ENCODE measurements at regions not wholly inside any gene's neighbourhood (a gene's known extent, or its start where the extent isn't known, plus 50 kb on each side); places are given as distances from the start of the nearest gene placed in this dataset.
A peak's percentile ranks its signal among the peaks of the same experiment; 100 is the strongest.
"Not testable (repeated sequence)": the region's sequence is repeated elsewhere in the genome, so short reads cannot be mapped to it uniquely, and the experiment has no call there.

GRCh38 chr12:11540156-11540555 is 109.3 kb upstream of the ETV6 start:
- no peak for FAIRE-seq

- FAIRE-seq = no peak
Observed at GRCh38 chr12:11540615-11541310, 108.7 kb upstream of the ETV6 start.

GRCh38 chr12:11542599-11542998 is 106.9 kb upstream of the ETV6 start:
- no peak for FAIRE-seq

DNA sequence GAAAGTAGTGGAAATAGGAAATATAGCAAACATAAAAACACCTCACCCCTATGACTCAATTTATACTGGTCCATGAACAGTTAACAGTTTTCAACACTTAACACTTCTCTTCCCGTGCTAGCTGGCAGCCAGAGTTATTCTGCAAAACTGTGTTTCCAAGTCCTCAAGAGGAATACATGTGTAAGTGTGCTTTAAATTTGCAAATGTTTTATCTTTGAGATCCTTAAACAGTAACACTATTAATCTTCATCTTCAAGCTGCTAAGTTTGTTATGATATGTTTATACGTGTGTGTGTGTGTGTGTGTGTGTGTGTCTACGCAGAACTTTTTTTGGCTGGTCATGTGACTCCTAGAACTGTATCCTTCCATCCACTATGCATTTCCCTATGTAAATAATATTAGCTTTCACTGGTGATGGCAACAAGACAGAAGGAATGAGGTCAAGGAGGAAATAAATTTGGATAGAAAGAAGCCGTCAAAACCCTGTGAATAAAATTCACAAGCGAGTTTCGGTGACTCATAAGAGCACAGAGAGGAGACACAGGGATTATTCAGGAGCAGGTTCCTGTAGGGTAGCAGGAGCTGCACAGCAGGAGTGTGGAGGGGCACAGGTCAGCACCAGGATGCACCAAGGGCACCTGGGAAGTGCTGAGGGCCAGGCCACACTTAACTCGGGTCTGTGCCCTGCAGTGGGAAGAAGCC is 105.9 kb upstream of the ETV6 start:
- FAIRE-seq = no peak

DNA sequence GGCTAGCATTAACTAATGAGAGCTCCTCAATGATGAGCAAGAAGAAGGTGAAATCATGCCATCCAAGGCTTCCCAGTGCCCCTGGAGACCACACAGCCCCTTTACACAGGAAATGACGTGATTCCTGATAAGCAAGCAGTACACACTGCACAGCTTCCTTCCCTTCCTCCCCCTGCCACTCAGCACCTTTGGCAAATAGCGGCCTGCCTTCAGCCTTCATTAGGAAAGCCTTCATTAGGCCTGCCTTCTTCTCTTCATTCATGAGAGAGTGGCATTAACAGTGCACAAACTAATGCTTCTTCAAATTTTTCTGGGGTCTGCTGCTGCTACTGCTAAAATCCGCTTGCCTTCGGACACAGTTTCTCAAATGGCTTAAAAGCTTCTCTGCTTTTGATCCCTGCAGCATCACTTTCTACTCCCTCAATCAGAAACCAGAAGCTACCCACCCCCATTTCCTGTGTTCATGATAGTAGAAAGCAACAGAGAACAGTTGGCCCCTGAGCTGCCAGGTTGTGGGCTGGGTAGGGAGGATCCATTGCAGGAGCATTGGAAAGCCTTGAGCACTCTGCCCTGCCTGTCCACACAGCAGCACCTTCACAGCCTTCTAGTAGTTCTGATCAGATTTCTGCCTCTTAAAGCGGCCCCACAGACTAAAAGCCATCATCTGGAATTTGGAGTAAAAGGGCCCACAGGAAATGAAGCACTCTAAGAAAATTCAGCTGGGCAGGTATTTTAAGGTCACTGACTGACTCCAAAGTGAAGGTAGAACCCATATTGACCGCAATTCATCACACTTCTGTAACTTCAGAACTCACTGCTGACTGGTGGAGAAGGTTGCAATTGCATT is 103.8 kb upstream of the ETV6 start:
- no peak for FAIRE-seq

GRCh38 chr12:11546582-11547270 is 102.7 kb upstream of the ETV6 start:
- not testable (repeated sequence) for FAIRE-seq

DNA sequence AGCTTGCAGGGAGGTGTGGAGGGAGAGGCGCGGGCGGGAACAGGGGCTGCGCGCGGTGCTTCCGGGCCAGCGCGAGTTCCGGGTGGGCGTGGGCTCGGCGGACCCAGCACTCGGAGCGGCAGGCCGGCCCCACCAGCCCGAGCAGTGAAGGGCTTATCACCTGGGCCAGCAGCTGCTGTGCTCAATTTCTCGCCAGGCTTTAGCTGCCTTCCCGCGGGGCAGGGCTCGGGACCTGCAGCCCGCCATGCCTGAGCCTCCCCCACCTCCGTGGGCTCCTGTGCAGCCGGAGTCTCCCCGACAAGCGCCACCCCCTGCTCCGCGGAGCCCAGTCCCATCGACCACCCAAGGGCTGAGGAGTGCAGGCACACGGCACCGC is 102.2 kb upstream of the ETV6 start:
- not testable (repeated sequence) for FAIRE-seq

- FAIRE-seq = no peak
Observed at GRCh38 chr12:11549119-11549518, 100.4 kb upstream of the ETV6 start.

- peak; percentile 75 for FAIRE-seq
Observed at GRCh38 chr12:11553871-11554533, 95.5 kb upstream of the ETV6 start.

GRCh38 chr12:11555195-11555594 is 94.3 kb upstream of the ETV6 start:
- no peak for FAIRE-seq

DNA sequence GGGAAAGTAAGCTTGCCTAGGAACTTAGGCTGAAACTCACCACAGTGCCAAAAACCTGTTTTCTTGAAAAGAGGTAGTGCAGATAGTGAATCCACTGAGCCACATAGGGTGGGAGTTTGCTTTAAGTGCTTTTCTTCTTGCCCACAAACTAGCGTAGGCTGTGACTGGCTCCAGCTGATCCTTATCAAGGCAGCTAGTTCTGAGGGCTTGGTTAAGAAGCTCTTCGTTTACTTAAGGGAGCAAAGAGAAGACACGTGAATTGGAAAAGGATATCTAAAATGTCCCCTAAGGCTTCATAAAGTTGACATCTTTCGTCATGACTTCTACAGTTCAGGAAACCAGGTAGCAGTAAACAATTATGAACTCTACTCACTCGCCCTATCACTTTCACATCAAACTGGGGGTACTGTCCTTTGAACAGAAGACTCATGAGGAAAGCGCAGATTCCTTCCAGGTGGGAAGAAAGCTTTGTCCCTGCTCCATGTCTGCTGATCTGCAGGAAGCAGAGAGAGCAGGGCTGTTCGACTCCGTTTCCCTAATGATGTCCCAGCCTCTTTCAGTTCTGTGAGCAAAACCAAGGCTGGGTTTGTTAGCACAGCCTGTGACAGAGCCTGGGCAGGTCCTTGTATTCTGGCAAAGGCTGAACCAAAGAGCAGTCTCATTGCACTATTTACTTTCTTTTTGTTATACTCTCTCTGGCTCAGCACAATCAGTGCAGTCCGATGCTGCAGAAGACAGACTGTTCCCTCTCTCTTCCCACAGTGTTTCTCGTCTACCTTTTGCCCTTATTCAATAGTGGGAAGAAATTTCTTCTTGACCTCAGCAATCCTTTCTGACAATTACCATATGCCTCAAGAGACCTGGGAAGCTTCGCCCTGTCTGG is 93.5 kb upstream of the ETV6 start:
- no peak for FAIRE-seq

DNA sequence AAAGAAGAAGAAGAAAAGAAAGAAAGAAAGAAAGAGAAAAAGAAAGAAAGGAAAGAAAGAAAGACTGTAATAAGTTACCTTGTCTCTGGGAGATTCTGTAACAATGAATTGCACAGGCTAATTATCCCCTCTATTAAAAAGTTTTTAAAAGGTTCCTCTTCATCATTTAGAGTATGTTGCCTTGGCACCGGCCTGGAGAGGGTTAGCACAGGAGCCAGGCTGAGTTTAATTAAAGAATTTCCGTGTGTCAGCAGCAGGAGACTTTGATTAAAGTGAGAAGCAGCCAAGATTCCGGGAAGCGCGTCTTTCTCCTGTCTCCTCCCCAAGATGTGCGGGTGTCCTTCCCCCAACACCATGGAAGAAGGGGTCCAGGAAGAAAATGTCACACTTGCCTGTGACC is 92.8 kb upstream of the ETV6 start:
- FAIRE-seq = no peak

GRCh38 chr12:11559626-11560340 is 89.7 kb upstream of the ETV6 start:
- no peak for FAIRE-seq

DNA sequence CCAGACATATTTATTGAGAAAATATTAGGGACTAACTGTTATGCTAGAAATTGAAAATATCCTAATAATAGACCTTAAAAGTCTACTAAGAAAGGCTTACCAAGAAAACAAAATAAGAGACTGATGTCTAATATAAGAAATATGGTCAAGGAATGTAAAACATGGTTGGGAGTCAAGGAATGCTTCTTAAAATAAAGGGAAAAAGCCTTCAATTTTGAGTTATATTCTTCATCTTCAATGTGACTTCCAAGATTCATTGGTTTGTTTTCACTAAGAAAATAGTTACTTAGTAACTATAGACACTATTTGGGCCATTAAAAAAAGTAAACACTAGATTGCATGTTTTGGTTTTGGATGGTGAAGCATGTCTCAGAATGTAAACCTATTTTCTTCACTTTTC is 88.1 kb upstream of the ETV6 start:
- no peak for FAIRE-seq

DNA sequence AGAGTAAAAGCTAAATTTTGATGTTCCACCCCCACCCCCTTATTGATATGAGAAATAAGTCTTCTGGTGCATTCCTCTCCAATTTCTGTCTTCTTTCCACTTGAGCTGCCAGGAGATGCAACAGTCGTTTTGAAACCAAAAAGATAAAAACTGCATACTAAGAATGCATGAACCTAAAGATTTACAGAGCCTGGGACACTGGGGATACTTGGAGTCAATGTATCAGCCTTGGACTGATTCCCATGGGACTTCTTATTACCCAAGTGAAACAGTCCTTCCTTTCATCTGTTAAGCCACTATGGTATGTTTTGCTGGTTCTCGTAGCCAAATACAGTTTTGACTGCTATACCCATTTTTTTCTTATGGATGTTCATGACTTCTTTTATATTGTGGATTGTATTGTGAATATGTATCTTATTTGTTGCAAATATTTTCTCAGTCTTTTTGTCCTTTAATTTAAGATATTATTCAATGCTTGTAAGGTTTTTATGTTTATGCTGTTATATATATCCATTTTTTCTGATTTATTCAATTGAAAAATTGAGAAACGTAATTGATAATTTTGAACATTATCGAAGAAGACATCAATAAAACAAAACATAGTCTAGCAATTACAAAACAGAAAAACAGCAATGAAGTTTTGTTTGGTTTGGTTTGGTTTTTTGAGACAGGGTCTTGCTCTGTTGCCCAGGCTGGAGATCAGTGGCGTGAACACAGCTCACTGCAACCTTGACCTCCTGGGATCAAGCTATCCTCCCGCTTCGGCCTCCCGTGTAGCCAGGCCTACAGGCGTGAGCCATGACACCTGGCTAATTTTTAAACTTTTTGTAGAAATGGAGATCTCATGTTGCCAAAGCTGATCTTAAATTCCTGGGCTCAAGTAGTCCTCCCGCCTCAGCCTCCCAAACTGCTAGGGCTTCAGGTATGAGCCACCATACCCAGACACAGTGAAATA is 85.4 kb upstream of the ETV6 start:
- FAIRE-seq = peak; percentile 47

GRCh38 chr12:11564984-11565651 is 84.4 kb upstream of the ETV6 start:
- FAIRE-seq = no peak

DNA sequence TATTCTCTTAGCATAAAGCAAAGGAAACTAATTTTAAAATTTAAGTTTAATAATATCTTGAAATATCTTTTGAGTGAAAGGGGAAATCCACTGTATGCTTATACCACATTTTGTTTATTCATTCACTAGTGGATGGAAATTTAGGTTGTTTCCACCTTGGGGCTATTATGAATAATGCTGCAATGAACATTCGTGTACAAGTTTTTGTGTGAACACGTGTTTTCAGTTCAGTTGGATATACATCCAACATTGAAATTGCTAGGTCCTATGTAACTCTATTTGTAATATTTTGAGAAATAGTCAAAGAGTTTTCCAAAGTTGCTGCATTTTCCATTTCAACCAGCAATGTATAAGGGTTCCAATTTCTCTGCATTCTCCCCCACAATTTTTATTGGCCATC is 83.7 kb upstream of the ETV6 start:
- FAIRE-seq = no peak

- FAIRE-seq = no peak
Observed at GRCh38 chr12:11568155-11568761, 81.2 kb upstream of the ETV6 start.

Measured in A204.1 (cell line).